GM18909 (cell line): ENCODE measurements at regions not wholly inside any gene's neighbourhood (a gene's known extent, or its start where the extent isn't known, plus 50 kb on each side); places are given as distances from the start of the nearest gene placed in this dataset.
"Not testable (repeated sequence)": the region's sequence is repeated elsewhere in the genome, so short reads cannot be mapped to it uniquely, and the experiment has no call there.

Experiments used
- ATAC-seq: cut with Tn5 transposase; IDR thresholded peaks from one replicate; pipeline ENCODE4 v1.9.1; 2021; ENCODE audit warnings: mild to moderate bottlenecking; ENCODE audit not compliant: unreplicated experiment, poor library complexity

- no peak for ATAC-seq
Observed at GRCh38 chr4:188429965-188430364, 290.7 kb downstream of the TRIML1 start.

- ATAC-seq, result no peak
Observed at GRCh38 chr4:188430384-188430783, 291.1 kb downstream of the TRIML1 start.

- ATAC-seq, result no peak
Observed at GRCh38 chr4:188432328-188432727, 293.1 kb downstream of the TRIML1 start.

GRCh38 chr4:188433741-188434315, 294.6 kb downstream of the TRIML1 start:
- no peak for ATAC-seq

- ATAC-seq, result no peak
Observed at GRCh38 chr4:188434643-188435042, 295.4 kb downstream of the TRIML1 start.

- no peak for ATAC-seq
Observed at GRCh38 chr4:188435381-188435780, 296.1 kb downstream of the TRIML1 start.

GRCh38 chr4:188437535-188437934, 298.3 kb downstream of the TRIML1 start:
- no peak for ATAC-seq

- ATAC-seq, result not testable (repeated sequence)
Observed at GRCh38 chr4:188438391-188438824, 299.2 kb downstream of the TRIML1 start.

GRCh38 chr4:188439641-188440311, 300.5 kb downstream of the TRIML1 start:
- no peak for ATAC-seq

GRCh38 chr4:188444500-188444899, 305.3 kb downstream of the TRIML1 start:
- ATAC-seq, result no peak

- not testable (repeated sequence) for ATAC-seq
Observed at GRCh38 chr4:188448996-188449395, 309.8 kb downstream of the TRIML1 start.

GRCh38 chr4:188450571-188450970, 311.3 kb downstream of the TRIML1 start:
- ATAC-seq, result no peak

GRCh38 chr4:188452097-188452496, 312.9 kb downstream of the TRIML1 start:
- ATAC-seq, result no peak

- ATAC-seq, result no peak
Observed at GRCh38 chr4:188454575-188454974, 315.3 kb downstream of the TRIML1 start.

GRCh38 chr4:188455062-188455752, 316.0 kb downstream of the TRIML1 start:
- no peak for ATAC-seq

GRCh38 chr4:188459381-188459780, 320.1 kb downstream of the TRIML1 start:
- ATAC-seq, result no peak

GRCh38 chr4:188463909-188464308, 324.7 kb downstream of the TRIML1 start:
- ATAC-seq, result no peak

GRCh38 chr4:188466001-188466400, 326.8 kb downstream of the TRIML1 start:
- no peak for ATAC-seq

- ATAC-seq, result no peak
Observed at GRCh38 chr4:188484256-188484655, 345.0 kb downstream of the TRIML1 start.

GRCh38 chr4:188485906-188486305, 346.7 kb downstream of the TRIML1 start:
- no peak for ATAC-seq

- ATAC-seq, result no peak
Observed at GRCh38 chr4:188492886-188493285, 353.6 kb downstream of the TRIML1 start.

- ATAC-seq, result no peak
Observed at GRCh38 chr4:188495169-188495568, 355.9 kb downstream of the TRIML1 start.
